NCI-H2171 treated with DMSO at 0.1 percent for 48 hours (cell line): ENCODE measurements at regions not wholly inside any gene's neighbourhood (a gene's known extent, or its start where the extent isn't known, plus 50 kb on each side); places are given as distances from the start of the nearest gene placed in this dataset.
"Not testable (repeated sequence)": the region's sequence is repeated elsewhere in the genome, so short reads cannot be mapped to it uniquely, and the experiment has no call there.

Source experiments
- DNase-seq: peaks from one replicate; lab custom pipeline; 2025; lab: John Stamatoyannopoulos, UW

GRCh38 chr11:64428693-64429092, 69.7 kb downstream of the RPS6KA4 start:
- no peak for DNase-seq

DNA sequence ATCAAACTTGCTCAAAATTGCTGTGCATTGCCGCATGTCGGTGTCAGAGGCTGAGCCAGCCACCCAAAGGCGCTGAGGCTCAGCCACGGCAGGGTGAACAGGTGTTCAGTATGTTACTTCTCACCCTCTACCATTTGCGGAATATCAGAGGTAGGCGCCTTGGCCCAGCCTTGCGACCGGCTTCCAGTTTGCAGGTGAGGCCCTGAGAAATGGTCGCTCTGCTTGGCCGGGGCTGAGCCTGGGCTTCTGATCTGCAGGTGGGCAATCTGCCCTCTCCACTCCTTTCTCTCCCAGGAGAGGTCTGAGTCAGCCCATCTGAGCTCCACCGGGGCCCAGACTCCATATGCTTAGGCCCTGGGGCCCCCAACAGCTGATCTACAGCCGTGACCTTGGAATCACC, 71.0 kb downstream of the RPS6KA4 start:
- DNase-seq = peak; percentile 29

GRCh38 chr11:64430645-64431044, 71.7 kb downstream of the RPS6KA4 start:
- DNase-seq = no peak

DNA sequence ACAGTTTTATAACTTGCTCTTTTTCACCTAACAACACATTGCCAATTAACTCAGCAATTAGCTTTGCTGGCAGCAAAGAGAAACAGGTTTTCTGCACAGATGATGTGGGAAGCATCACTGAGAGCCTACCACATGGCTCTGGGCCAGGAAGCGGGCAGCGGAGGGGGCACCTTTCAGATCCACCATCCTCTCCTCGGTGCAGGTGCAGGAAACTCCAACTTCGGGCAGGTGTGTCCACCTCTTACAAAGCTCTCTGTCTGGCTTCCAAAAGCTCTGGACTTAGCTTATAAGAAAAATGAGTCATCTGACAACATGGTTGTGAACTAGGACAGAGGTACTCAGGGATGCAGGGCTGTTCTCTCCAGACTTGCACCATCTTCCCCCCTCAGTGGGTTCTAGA, 77.0 kb downstream of the RPS6KA4 start:
- DNase-seq = no peak

DNA sequence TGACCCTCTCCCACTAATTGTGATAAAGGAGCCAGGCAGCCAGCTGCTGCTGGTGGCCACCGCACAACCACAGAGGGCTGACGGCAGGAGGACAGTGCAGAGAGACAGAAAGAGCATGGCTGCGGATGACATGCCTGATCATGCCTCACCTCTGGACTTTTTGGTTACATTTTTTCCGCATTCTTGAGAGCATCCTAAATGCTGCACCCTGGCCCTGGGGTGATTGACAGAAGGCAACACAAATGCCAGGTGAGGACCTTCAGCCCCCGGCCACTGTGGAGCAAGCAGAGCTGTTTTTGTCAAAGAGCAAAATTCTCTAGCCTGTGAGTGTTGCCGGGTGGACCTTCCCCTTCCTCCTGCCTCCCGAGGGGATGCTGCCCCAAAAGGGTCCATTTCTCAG, 78.5 kb downstream of the RPS6KA4 start:
- no peak for DNase-seq

GRCh38 chr11:64438986-64439771, 80.2 kb downstream of the RPS6KA4 start:
- no peak for DNase-seq

GRCh38 chr11:64439772-64440491, 81.0 kb downstream of the RPS6KA4 start:
- DNase-seq = not testable (repeated sequence)

DNA sequence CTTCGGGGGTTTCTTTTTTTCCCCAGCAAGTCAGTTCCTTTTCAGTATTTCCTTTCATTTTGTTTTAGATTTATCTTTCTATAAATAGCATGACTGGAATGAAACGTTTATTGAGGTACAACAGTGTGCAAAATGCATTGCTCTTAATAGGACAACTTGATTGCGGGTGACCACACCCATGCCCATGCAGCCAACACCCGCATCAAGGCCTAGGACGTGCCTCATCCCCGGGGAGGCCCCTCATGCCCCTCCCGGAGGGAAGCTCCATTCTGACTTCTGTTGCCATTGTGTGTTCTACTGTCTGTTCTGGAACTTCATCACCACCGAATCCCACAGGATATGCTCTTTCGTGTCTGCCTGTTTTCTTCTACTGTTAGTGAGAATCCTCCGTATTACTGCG, 82.2 kb downstream of the RPS6KA4 start:
- DNase-seq = no peak

- DNase-seq = no peak
These were observed 84.0 kb downstream of the RPS6KA4 start for GRCh38 chr11:64443001-64443400.

- peak; percentile 86 for DNase-seq
These were observed 86.0 kb downstream of the RPS6KA4 start for GRCh38 chr11:64444838-64445441.

GRCh38 chr11:64445651-64446050, 86.7 kb downstream of the RPS6KA4 start:
- DNase-seq = no peak

GRCh38 chr11:64447831-64448598, 89.1 kb downstream of the RPS6KA4 start:
- peak; percentile 59 for DNase-seq

DNA sequence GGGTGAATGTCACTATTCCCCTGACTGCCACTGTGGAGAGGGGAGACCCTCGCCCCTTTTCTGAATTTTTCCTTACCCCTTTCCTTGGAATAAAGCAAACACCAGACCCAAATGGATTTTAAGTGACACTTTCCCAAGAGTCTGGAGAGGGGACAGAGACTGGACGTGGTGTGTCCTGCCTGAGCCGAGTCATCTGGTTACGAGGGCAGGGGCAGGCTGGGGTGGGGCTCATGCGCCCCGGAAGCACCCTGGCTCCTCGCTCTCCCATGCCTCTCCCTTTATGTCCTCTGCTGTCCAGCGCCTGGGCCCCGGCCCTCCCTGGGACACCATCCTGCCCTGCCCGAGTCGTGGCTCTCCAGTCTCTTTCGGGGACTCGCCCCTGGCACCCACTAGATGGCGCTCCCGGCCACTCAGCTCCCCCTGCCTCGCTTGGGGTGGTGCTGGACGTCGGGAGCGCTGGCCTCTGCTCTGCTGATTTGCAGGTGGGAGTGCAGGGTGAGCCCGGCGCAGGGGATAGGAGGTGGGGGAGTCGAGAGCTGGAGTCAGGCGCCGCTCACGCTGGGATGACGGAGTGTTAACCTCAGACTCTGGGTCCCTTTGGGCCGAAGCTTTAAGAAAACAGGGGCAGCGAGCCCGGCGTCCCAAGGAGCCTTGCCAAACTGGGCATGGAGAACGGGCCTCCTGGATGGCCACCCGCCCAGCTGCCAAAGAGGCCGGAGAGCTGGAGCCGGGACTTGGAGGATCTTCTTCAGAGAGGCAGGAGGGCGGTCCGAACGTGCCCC, 89.8 kb downstream of the RPS6KA4 start:
- peak; percentile 74 for DNase-seq

DNA sequence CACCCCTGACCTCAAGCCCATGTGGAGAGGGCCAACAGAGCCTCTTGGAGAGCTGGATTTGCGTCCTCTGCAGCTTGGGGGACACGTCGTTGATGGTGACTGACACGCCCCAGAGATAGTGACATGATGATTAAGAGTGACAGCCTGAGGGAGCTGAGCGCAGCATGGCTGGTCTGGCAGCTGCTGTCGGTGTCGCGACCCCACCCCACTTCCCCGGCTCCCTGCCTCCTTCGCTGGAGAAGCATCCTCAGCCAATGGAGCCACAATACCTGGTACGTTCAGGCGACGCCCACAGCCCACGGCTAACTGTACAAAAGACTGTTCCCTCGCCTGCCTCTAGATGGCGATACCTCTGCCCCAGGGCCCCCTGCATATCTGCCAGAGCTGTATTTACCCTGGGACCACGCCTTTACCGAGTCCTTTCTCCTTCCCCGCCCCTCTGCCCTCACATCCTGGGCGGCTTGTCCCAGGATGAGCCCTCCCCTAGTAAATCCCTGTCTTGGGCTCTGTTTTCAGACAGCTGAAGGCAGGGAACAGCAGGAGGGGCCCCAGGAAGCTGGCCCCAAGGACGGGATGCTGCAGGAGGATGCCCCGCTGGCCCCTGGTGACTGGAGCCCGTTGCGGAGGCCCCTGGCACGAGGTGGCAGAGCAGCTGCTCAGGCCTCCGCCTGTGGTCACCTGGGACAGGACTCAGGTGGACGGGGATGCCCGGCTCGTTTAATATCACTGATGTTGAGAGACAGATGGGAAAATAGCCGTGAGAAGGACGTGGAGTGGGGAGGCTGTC, 90.6 kb downstream of the RPS6KA4 start:
- DNase-seq = peak; percentile 94

DNA sequence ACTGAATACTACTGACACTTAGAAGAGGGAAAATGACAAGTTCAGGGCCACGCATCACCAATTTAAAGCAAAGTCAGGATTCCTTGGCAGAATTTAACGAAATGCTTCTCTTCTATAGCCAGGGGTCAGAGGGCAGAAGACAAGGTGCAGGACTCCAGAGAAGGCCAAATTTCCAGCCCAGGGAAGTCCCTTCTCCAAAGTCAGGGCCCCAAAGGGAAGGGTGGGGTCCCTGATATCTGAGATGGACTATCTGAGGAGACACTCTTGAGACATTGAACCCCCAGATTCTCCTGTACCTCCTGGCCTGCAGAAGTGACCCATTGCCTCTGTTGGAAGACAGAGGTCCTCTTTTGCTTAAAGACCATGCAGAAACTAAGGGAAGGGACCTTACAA, 91.2 kb downstream of the RPS6KA4 start:
- DNase-seq = no peak

- no peak for DNase-seq
These were observed 92.9 kb downstream of the RPS6KA4 start for GRCh38 chr11:64451856-64452255.

DNA sequence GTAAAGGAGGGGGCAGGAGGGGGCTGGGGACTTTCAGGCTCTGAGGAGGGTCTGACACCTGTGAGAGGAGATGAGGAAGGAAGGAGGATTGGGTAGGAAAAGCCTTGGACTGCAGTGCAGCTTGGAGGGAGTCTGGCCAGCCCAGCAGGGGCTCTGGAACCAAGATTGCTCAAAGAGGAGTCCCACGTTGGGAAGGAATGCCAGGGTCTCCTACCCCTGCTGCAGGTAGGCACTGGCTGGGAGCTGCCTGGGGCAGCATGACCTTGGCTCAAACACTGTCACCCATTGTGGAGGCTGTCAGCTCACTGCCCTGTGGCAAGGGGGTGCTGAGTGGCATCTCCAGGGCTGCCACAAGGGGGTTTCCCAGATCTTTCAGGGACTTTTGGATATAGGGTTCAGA, 94.5 kb downstream of the RPS6KA4 start:
- DNase-seq = no peak

DNA sequence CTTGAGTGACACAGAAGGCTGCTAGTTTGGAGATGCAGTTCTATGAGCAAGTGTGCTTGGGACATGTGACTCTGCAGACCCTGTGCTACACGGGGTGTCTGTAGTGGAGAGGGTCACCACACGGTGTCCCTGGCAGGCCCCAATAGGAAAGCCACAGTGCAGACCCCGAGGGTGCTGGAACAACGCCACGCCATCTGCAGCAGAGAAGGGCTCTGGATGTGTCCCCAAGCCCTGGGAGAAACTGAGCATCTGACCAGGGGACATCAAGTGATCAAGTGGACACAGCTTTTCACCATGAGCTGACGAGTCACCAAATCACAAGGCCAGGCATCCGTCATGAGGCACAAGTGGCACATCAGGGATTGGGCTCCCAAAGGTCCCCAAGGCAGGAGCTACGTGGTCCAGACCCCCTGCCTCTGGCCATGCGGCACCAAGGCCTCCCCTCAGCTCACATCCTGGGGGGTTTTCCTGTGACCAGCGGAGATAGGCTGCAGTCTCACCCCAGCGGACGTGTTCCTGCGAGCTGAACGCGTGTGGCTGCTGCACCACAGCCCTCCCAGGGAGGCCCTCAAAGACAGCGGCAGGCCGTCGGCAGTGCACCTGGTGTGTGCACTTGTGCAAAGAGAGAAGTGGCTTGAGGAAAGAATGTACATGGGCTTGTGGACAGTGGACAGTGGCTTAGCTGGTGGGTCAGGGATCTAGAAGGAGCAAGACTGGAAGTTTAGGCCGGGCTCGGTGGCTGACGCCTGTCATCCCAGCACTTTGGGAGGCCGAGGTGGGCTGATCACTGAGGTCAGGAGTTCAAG, 96.7 kb downstream of the RPS6KA4 start:
- DNase-seq = no peak

GRCh38 chr11:64456509-64457320, 97.8 kb downstream of the RPS6KA4 start:
- DNase-seq = no peak
